Renal cortical epithelial cell (primary cell): ENCODE measurements at regions not wholly inside any gene's neighbourhood (a gene's known extent, or its start where the extent isn't known, plus 50 kb on each side); places are given as distances from the start of the nearest gene placed in this dataset.

Source experiments
- DNase-seq: peaks from one replicate; pipeline ENCODE4 v3.0.0-alpha.2; 2011; ENCODE audit warnings: low read depth

- peak; percentile 45 for DNase-seq
Observed at GRCh38 chr5:96340357-96340756, 92.7 kb downstream of the PCSK1 start.

- DNase-seq: no peak
Observed at GRCh38 chr5:96339862-96340261, 93.2 kb downstream of the PCSK1 start.

- DNase-seq: peak; percentile 75
Observed at GRCh38 chr5:96338624-96339415, 94.2 kb downstream of the PCSK1 start.

- no peak for DNase-seq
Observed at GRCh38 chr5:96338091-96338490, 95.0 kb downstream of the PCSK1 start.

GRCh38 chr5:96337048-96337781 lies 95.8 kb downstream of the PCSK1 start:
- DNase-seq: no peak

GRCh38 chr5:96336351-96336985 lies 96.6 kb downstream of the PCSK1 start:
- peak; percentile 92 for DNase-seq

GRCh38 chr5:96335873-96336272 lies 97.2 kb downstream of the PCSK1 start:
- DNase-seq: peak; percentile 67

- no peak for DNase-seq
Observed at GRCh38 chr5:96333391-96333790, 99.7 kb downstream of the PCSK1 start.

GRCh38 chr5:96332535-96333366 lies 100.3 kb downstream of the PCSK1 start:
- no peak for DNase-seq

- DNase-seq: no peak
Observed at GRCh38 chr5:96331681-96332361, 101.2 kb downstream of the PCSK1 start.

- no peak for DNase-seq
Observed at GRCh38 chr5:96331210-96331609, 101.8 kb downstream of the PCSK1 start.

GRCh38 chr5:96330530-96331140 lies 102.4 kb downstream of the PCSK1 start:
- DNase-seq: no peak

- DNase-seq: peak; percentile 31
Observed at GRCh38 chr5:96329886-96330529, 103.0 kb downstream of the PCSK1 start.

- DNase-seq: no peak
Observed at GRCh38 chr5:96329289-96329688, 103.8 kb downstream of the PCSK1 start.

- DNase-seq: no peak
Observed at GRCh38 chr5:96327722-96328121, 105.3 kb downstream of the PCSK1 start.

- DNase-seq: no peak
Observed at GRCh38 chr5:96326902-96327301, 106.1 kb downstream of the PCSK1 start.

- DNase-seq: peak; percentile 69
Observed at GRCh38 chr5:96324708-96325107, 108.3 kb downstream of the PCSK1 start.

- no peak for DNase-seq
Observed at GRCh38 chr5:96322865-96323264, 110.2 kb downstream of the PCSK1 start.

- DNase-seq: no peak
Observed at GRCh38 chr5:96322217-96322616, 110.8 kb downstream of the PCSK1 start.

- DNase-seq: no peak
Observed at GRCh38 chr5:96321345-96321744, 111.7 kb downstream of the PCSK1 start.
